AG04450 (cell line): ENCODE measurements at regions not wholly inside any gene's neighbourhood (a gene's known extent, or its start where the extent isn't known, plus 50 kb on each side); places are given as distances from the start of the nearest gene placed in this dataset.

Experiments used
- CTCF ChIA-PET: fragments of 300-600, 350-600 bp; formaldehyde crosslinking; extraction: SDS; loops from one replicate; lab custom pipeline; 2022; ENCODE audit warnings: antibody characterized with exemption, inconsistent platforms; lab: Charles Lee
- POLR2A ChIA-PET: fragments of 350-600 bp; formaldehyde crosslinking; extraction: SDS; loops from one replicate; lab custom pipeline; 2021; ENCODE audit warnings: antibody characterized with exemption, inconsistent platforms; lab: Yijun Ruan, JAX
- DNase-seq: peaks from one replicate; pipeline ENCODE4 v3.0.0-alpha.2; 2011; ENCODE audit warnings: low read depth, low spot score
- H3K27ac ChIP-seq: one replicate; pipeline ENCODE4 v1.5.1; 2012; ENCODE audit warnings: low read depth, low read length, control low read depth
- H3K27me3 ChIP-seq: one replicate; pipeline ENCODE4 v1.6.0; 2012; ENCODE audit warnings: low read length; ENCODE audit not compliant: control insufficient read depth, insufficient read depth
- H3K4me3 ChIP-seq: 2 replicates; pipeline ENCODE4 v1.5.1; 2011; ENCODE audit warnings: mild to moderate bottlenecking, low read depth, low read length, control low read depth
- H3K9me3 ChIP-seq: 2 replicates; pipeline ENCODE4 v1.5.1; 2012; ENCODE audit warnings: low read length; ENCODE audit not compliant: control insufficient read depth, insufficient read depth
- CTCF ChIP-seq: IDR thresholded peaks from 2 replicates; pipeline ENCODE4 v1.5.1; 2011; ENCODE audit warnings: low read depth, low read length, control low read depth, inconsistent platforms

GRCh38 chr14:88937706-88938105 is 113.3 kb downstream of the TTC8 start:
- H3K27ac ChIP-seq: no peak overlapping the region
- H3K9me3 ChIP-seq: no peaks in the 10 kb centered on the region
- TF ChIP-seq CTCF: no peak
- H3K27me3 ChIP-seq: no peaks in the 10 kb centered on the region
- DNase-seq: no peak
- CTCF ChIA-PET: interaction anchor here (1.0 kb wide), 1 partner anchor 270 kb away, joined by 3 read pairs; no protein-coding TSS in a partner anchor
- POLR2A ChIA-PET: no interaction called here
- no peak overlapping the region for H3K4me3 ChIP-seq

GRCh38 chr14:88940671-88941070 is 116.2 kb downstream of the TTC8 start:
- POLR2A ChIA-PET: no interaction called here
- CTCF ChIA-PET: no interaction called here
- H3K27me3 ChIP-seq: peaks cover 3% of the 10 kb centered on the region
- no peak for DNase-seq
- H3K9me3 ChIP-seq: no peaks in the 10 kb centered on the region
- no peak overlapping the region for H3K27ac ChIP-seq
- no peak overlapping the region for H3K4me3 ChIP-seq
- no peak for TF ChIP-seq CTCF

- Histone ChIP-seq H3K27me3 (peaks cover 4% of the 10 kb centered on the region), H3K27ac (no peak overlapping the region), H3K9me3 (no peaks in the 10 kb centered on the region), H3K4me3 (no peak overlapping the region)
- DNase-seq: no peak
- TF ChIP-seq CTCF: no peak
- POLR2A ChIA-PET: no interaction called here
- CTCF ChIA-PET: no interaction called here
Observed at GRCh38 chr14:88941414-88941813, 117.0 kb downstream of the TTC8 start.

GRCh38 chr14:88947646-88948598 is 123.5 kb downstream of the TTC8 start:
- ChIA-PET POLR2A (no interaction called here), CTCF (no interaction called here)
- no peak for TF ChIP-seq CTCF
- DNase-seq: no peak
- Histone ChIP-seq H3K27me3 (peaks cover 16% of the 10 kb centered on the region), H3K27ac (no peak overlapping the region), H3K9me3 (peaks cover 2% of the 10 kb centered on the region; the same call in 1 of the 2 replicates), H3K4me3 (no peak overlapping the region)

GRCh38 chr14:88950069-88950468 is 125.6 kb downstream of the TTC8 start:
- no peak overlapping the region for H3K4me3 ChIP-seq
- H3K9me3 ChIP-seq: peaks cover 2% of the 10 kb centered on the region; the same call in 1 of the 2 replicates
- H3K27ac ChIP-seq: no peak overlapping the region
- ChIA-PET CTCF (no interaction called here), POLR2A (no interaction called here)
- H3K27me3 ChIP-seq: peaks cover 13% of the 10 kb centered on the region
- DNase-seq: no peak
- no peak for TF ChIP-seq CTCF
